Stimulated activated naive CD8-positive, alpha-beta T cell treated with anti-CD3 and anti-CD28 coated beads, Interleukin-15, amount 100 ng/mL, for 72 hours (primary cell): ENCODE measurements at regions not wholly inside any gene's neighbourhood (a gene's known extent, or its start where the extent isn't known, plus 50 kb on each side); places are given as distances from the start of the nearest gene placed in this dataset.

Source experiments
- ATAC-seq: fragments of 150-1000 bp; cut with Tn5 transposase; 2 replicates; pipeline ENCODE4 v1.10.0; 2021; ENCODE audit warnings: mild to moderate bottlenecking, moderate library complexity
- DNase-seq, 2 donors: peaks; one replicate each; pipeline ENCODE4 v3.0.0; 2021 to 2022
- H3K27ac Mint-ChIP-seq, 2 donors: one replicate each; pipeline ENCODE4 v1.8.0; 2022; ENCODE audit warnings: mild to moderate bottlenecking in 2 of 2, mixed read lengths in 2 of 2, moderate library complexity in 2 of 2
- H3K27me3 Mint-ChIP-seq: one replicate; pipeline ENCODE4 v1.8.0; 2022; ENCODE audit warnings: mixed read lengths
- H3K4me1 Mint-ChIP-seq: one replicate; pipeline ENCODE4 v1.8.0; 2022; ENCODE audit warnings: mild to moderate bottlenecking, mixed read lengths
- H3K4me3 Mint-ChIP-seq, 2 donors: one replicate each; pipeline ENCODE4 v1.8.0; 2022; ENCODE audit warnings: mild to moderate bottlenecking in 2 of 2, mixed read lengths in 2 of 2, moderate library complexity in 1 of 2
- H3K9me3 Mint-ChIP-seq, 2 donors: one replicate each; pipeline ENCODE4 v1.8.0; 2022; ENCODE audit warnings: mixed read lengths in 2 of 2

GRCh38 chrX:116975517-116975916 lies 512.7 kb upstream of the CT83 start:
- H3K4me3 Mint-ChIP-seq: no peak overlapping the region

GRCh38 chrX:116972362-116972761 lies 509.6 kb upstream of the CT83 start:
- Mint-ChIP-seq H3K27me3 (no peaks in the 10 kb centered on the region), H3K9me3 (peaks cover 0 to 4% of the 10 kb centered on the region in 2 donors), H3K4me3 (no peak overlapping the region), H3K27ac (no peak overlapping the region), H3K4me1 (no peaks in the 10 kb centered on the region)
- DNase-seq: no peak
- no peak for ATAC-seq

More at GRCh38 chrX:116975517-116975916, 512.7 kb upstream of the CT83 start:
- no peak for DNase-seq
- ATAC-seq: no peak
- Mint-ChIP-seq H3K27ac (no peak overlapping the region), H3K9me3 (peaks cover 0 to 4% of the 10 kb centered on the region in 2 donors), H3K4me1 (no peaks in the 10 kb centered on the region), H3K27me3 (no peaks in the 10 kb centered on the region)

GRCh38 chrX:116961872-116962582 lies 499.3 kb upstream of the CT83 start:
- H3K4me3 Mint-ChIP-seq: no peak overlapping the region
- H3K27me3 Mint-ChIP-seq: no peaks in the 10 kb centered on the region
- ATAC-seq (no peak), DNase-seq (no peak)
- no peaks in the 10 kb centered on the region for H3K4me1 Mint-ChIP-seq
- H3K9me3 Mint-ChIP-seq: no peaks in the 10 kb centered on the region
- H3K27ac Mint-ChIP-seq: no peak overlapping the region

- H3K4me1 Mint-ChIP-seq: no peaks in the 10 kb centered on the region
- H3K27me3 Mint-ChIP-seq: no peaks in the 10 kb centered on the region
- DNase-seq (no peak), ATAC-seq (no peak)
- H3K4me3 Mint-ChIP-seq: no peak overlapping the region
- no peaks in the 10 kb centered on the region for H3K9me3 Mint-ChIP-seq
- no peak overlapping the region for H3K27ac Mint-ChIP-seq
Observed at GRCh38 chrX:116930311-116930710, 467.5 kb upstream of the CT83 start.

- H3K4me3 Mint-ChIP-seq: no peak overlapping the region
- H3K27ac Mint-ChIP-seq: no peak overlapping the region
- H3K4me1 Mint-ChIP-seq: no peaks in the 10 kb centered on the region
- H3K27me3 Mint-ChIP-seq: no peaks in the 10 kb centered on the region
- ATAC-seq (no peak), DNase-seq (no peak)
- no peaks in the 10 kb centered on the region for H3K9me3 Mint-ChIP-seq
Observed at GRCh38 chrX:116897526-116897925, 434.8 kb upstream of the CT83 start.

GRCh38 chrX:116881961-116882360 lies 419.2 kb upstream of the CT83 start:
- ATAC-seq (no peak), DNase-seq (no peak)
- no peaks in the 10 kb centered on the region for H3K27me3 Mint-ChIP-seq
- H3K4me1 Mint-ChIP-seq: no peaks in the 10 kb centered on the region
- H3K4me3 Mint-ChIP-seq: no peak overlapping the region
- no peak overlapping the region for H3K27ac Mint-ChIP-seq
- H3K9me3 Mint-ChIP-seq: peaks cover 0 to 4% of the 10 kb centered on the region in 2 donors

GRCh38 chrX:116873671-116874070 lies 410.9 kb upstream of the CT83 start:
- H3K4me3 Mint-ChIP-seq: no peak overlapping the region
- H3K9me3 Mint-ChIP-seq: peaks cover 0 to 6% of the 10 kb centered on the region in 2 donors
- H3K27me3 Mint-ChIP-seq: no peaks in the 10 kb centered on the region
- no peak overlapping the region for H3K27ac Mint-ChIP-seq
- ATAC-seq: no peak
- DNase-seq: no peak
- H3K4me1 Mint-ChIP-seq: no peaks in the 10 kb centered on the region

- DNase-seq (no peak), ATAC-seq (no peak)
- Mint-ChIP-seq H3K9me3 (peaks cover 0 to 6% of the 10 kb centered on the region in 2 donors), H3K4me3 (no peak overlapping the region), H3K27me3 (no peaks in the 10 kb centered on the region), H3K4me1 (no peaks in the 10 kb centered on the region), H3K27ac (peak overlapping the region in 1 of 2 donors; percentile 57)
Observed at GRCh38 chrX:116872931-116873330, 410.2 kb upstream of the CT83 start.

- Mint-ChIP-seq H3K4me3 (no peak overlapping the region), H3K27me3 (no peaks in the 10 kb centered on the region), H3K27ac (no peak overlapping the region), H3K4me1 (no peaks in the 10 kb centered on the region), H3K9me3 (no peaks in the 10 kb centered on the region)
- no peak for ATAC-seq
- DNase-seq: no peak
Observed at GRCh38 chrX:116863029-116863428, 400.3 kb upstream of the CT83 start.

GRCh38 chrX:116862340-116862739 lies 399.6 kb upstream of the CT83 start:
- no peak overlapping the region for H3K4me3 Mint-ChIP-seq
- H3K27me3 Mint-ChIP-seq: no peaks in the 10 kb centered on the region
- no peaks in the 10 kb centered on the region for H3K9me3 Mint-ChIP-seq
- no peak overlapping the region for H3K27ac Mint-ChIP-seq
- DNase-seq: no peak
- ATAC-seq: no peak
- no peaks in the 10 kb centered on the region for H3K4me1 Mint-ChIP-seq

- no peak overlapping the region for H3K27ac Mint-ChIP-seq
- no peaks in the 10 kb centered on the region for H3K27me3 Mint-ChIP-seq
- DNase-seq: no peak
- no peak for ATAC-seq
- H3K4me3 Mint-ChIP-seq: no peak overlapping the region
- H3K9me3 Mint-ChIP-seq: peaks cover 5 to 7% of the 10 kb centered on the region in 2 donors
- H3K4me1 Mint-ChIP-seq: no peaks in the 10 kb centered on the region
Observed at GRCh38 chrX:116841290-116841689, 378.5 kb upstream of the CT83 start.

GRCh38 chrX:116827063-116827462 lies 364.3 kb upstream of the CT83 start:
- Mint-ChIP-seq H3K27ac (no peak overlapping the region), H3K4me3 (no peak overlapping the region), H3K27me3 (no peaks in the 10 kb centered on the region), H3K9me3 (no peaks in the 10 kb centered on the region), H3K4me1 (no peaks in the 10 kb centered on the region)
- ATAC-seq: no peak
- no peak for DNase-seq

GRCh38 chrX:116824785-116825184 lies 362.0 kb upstream of the CT83 start:
- no peak for DNase-seq
- H3K4me1 Mint-ChIP-seq: no peaks in the 10 kb centered on the region
- H3K27me3 Mint-ChIP-seq: no peaks in the 10 kb centered on the region
- no peak overlapping the region for H3K4me3 Mint-ChIP-seq
- H3K9me3 Mint-ChIP-seq: no peaks in the 10 kb centered on the region
- no peak for ATAC-seq
- H3K27ac Mint-ChIP-seq: no peak overlapping the region

- Mint-ChIP-seq H3K27ac (no peak overlapping the region), H3K4me1 (no peaks in the 10 kb centered on the region), H3K27me3 (no peaks in the 10 kb centered on the region), H3K9me3 (no peaks in the 10 kb centered on the region), H3K4me3 (no peak overlapping the region)
- no peak for ATAC-seq
- DNase-seq: no peak
Observed at GRCh38 chrX:116823677-116824076, 360.9 kb upstream of the CT83 start.

- no peaks in the 10 kb centered on the region for H3K9me3 Mint-ChIP-seq
- ATAC-seq (no peak), DNase-seq (no peak)
- H3K27ac Mint-ChIP-seq: no peak overlapping the region
- no peak overlapping the region for H3K4me3 Mint-ChIP-seq
- no peaks in the 10 kb centered on the region for H3K27me3 Mint-ChIP-seq
- no peaks in the 10 kb centered on the region for H3K4me1 Mint-ChIP-seq
Observed at GRCh38 chrX:116806288-116806802, 343.6 kb upstream of the CT83 start.

- Mint-ChIP-seq H3K27me3 (no peaks in the 10 kb centered on the region), H3K27ac (no peak overlapping the region), H3K9me3 (no peaks in the 10 kb centered on the region), H3K4me3 (no peak overlapping the region), H3K4me1 (no peaks in the 10 kb centered on the region)
- DNase-seq (no peak), ATAC-seq (no peak)
Observed at GRCh38 chrX:116801943-116802342, 339.2 kb upstream of the CT83 start.

- Mint-ChIP-seq H3K4me3 (no peak overlapping the region), H3K4me1 (no peaks in the 10 kb centered on the region), H3K27me3 (no peaks in the 10 kb centered on the region), H3K27ac (no peak overlapping the region), H3K9me3 (no peaks in the 10 kb centered on the region)
- ATAC-seq (no peak), DNase-seq (no peak)
Observed at GRCh38 chrX:116781926-116782325, 319.1 kb upstream of the CT83 start.
